SK-N-SH (cell line): ENCODE measurements at regions not wholly inside any gene's neighbourhood (a gene's known extent, or its start where the extent isn't known, plus 50 kb on each side); places are given as distances from the start of the nearest gene placed in this dataset.
"Not testable (repeated sequence)": the region's sequence is repeated elsewhere in the genome, so short reads cannot be mapped to it uniquely, and the experiment has no call there.

ENCODE experiments used
- CTCF ChIA-PET: fragments of 300-600, 350-600 bp; formaldehyde crosslinking; extraction: SDS; loops from one replicate; lab custom pipeline; 2021; lab: Yijun Ruan, JAX
- POLR2A ChIA-PET: fragments of 350-600 bp; sonication (Branson Sonifier 250); formaldehyde crosslinking; extraction: SDS; loops from one replicate; lab custom pipeline; 2020; ENCODE audit warnings: antibody characterized with exemption, inconsistent platforms; lab: Yijun Ruan, JAX
- DNase-seq: peaks from one replicate; pipeline ENCODE4 v3.0.0; 2012
- H2AFZ ChIP-seq: fragments of 200-600 bp; sonication (generic); 2 replicates; pipeline ENCODE4 v1.8.1; 2016; ENCODE audit warnings: antibody characterized with exemption, mild to moderate bottlenecking, low read depth
- H3F3A ChIP-seq: fragments of 200-600 bp; sonication (generic); replicated peaks from 2 replicates; pipeline ENCODE3; 2016; ENCODE audit warnings: antibody characterized with exemption, mild to moderate bottlenecking; ENCODE audit not compliant: insufficient read depth
- H3K27ac ChIP-seq, 2 experiments: fragments of 200-500 bp in 1 of 2; fragments of 200-600 bp in 1 of 2; sonication (Bioruptor generic) in 1 of 2; sonication (generic), shearing (Covaris generic) in 1 of 2; 2 replicates each; pipeline versions ENCODE4 v1.5.1 to v1.6.1; 2014 to 2016; ENCODE audit warnings: low read depth in 2 of 2, inconsistent platforms in 1 of 2, low read length in 1 of 2, mild to moderate bottlenecking in 1 of 2, mixed read lengths in 1 of 2
- H3K27me3 ChIP-seq: fragments of 200-600 bp; sonication (generic), shearing (Covaris generic); 2 replicates; pipeline ENCODE4 v1.6.1; 2016; ENCODE audit warnings: mixed run types; ENCODE audit not compliant: insufficient read depth
- H3K36me3 ChIP-seq, 2 experiments: fragments of 200-500 bp in 1 of 2; fragments of 200-600 bp in 1 of 2; sonication (Bioruptor generic) in 1 of 2; sonication (generic) in 1 of 2; replicated peaks in 1 of 2; 2 replicates each; pipeline versions ENCODE3 to v1.5.1; 2014 to 2016; ENCODE audit warnings: low read length in 1 of 2, mild to moderate bottlenecking in 1 of 2; ENCODE audit not compliant: insufficient read depth in 2 of 2, control insufficient read depth in 1 of 2
- H3K4me1 ChIP-seq, 2 experiments: fragments of 200-500 bp in 1 of 2; fragments of 200-600 bp in 1 of 2; sonication (Bioruptor generic) in 1 of 2; sonication (generic), shearing (Covaris generic) in 1 of 2; 2 replicates each; pipeline versions ENCODE4 v1.5.1 to v1.6.1; 2014 to 2016; ENCODE audit warnings: low read depth in 1 of 2, low read length in 1 of 2, mixed run types in 1 of 2; ENCODE audit not compliant: insufficient read depth in 2 of 2, control insufficient read depth in 1 of 2
- H3K4me2 ChIP-seq: fragments of 200-600 bp; sonication (generic), shearing (Covaris generic); 2 replicates; pipeline ENCODE4 v1.6.1; 2017; ENCODE audit warnings: mixed run types
- H3K4me3 ChIP-seq, 2 experiments: fragments of 200-500 bp in 1 of 2; fragments of 200-600 bp in 1 of 2; sonication (Bioruptor generic) in 1 of 2; sonication (generic), shearing (Covaris generic) in 1 of 2; 2 replicates each; pipeline versions ENCODE4 v1.5.1 to v1.8.1; 2014 to 2016; ENCODE audit warnings: low read depth in 2 of 2, inconsistent platforms in 1 of 2, low read length in 1 of 2, mild to moderate bottlenecking in 1 of 2, mixed read lengths in 1 of 2, moderate library complexity in 1 of 2
- H3K79me2 ChIP-seq: fragments of 200-600 bp; sonication (generic); 2 replicates; pipeline ENCODE4 v1.8.1; 2017; ENCODE audit warnings: mild to moderate bottlenecking; ENCODE audit not compliant: insufficient read depth
- H3K9ac ChIP-seq: fragments of 200-600 bp; sonication (generic); 2 replicates; pipeline ENCODE4 v1.6.1; 2017; ENCODE audit warnings: mixed run types
- H3K9me2 ChIP-seq: fragments of 200-600 bp; sonication (generic); 2 replicates; pipeline ENCODE4 v1.6.1; 2017; ENCODE audit warnings: mixed run types
- H3K9me3 ChIP-seq: fragments of 200-600 bp; sonication (generic); 2 replicates; pipeline ENCODE4 v1.6.1; 2017; ENCODE audit warnings: mixed run types, mild to moderate bottlenecking, moderate library complexity
- H4K20me1 ChIP-seq: fragments of 200-600 bp; sonication (generic); 2 replicates; pipeline ENCODE4 v1.6.1; 2017; ENCODE audit warnings: mild to moderate bottlenecking, mixed run types; ENCODE audit not compliant: insufficient read depth
- NRF1 ChIP-seq: IDR thresholded peaks from 2 replicates; pipeline ENCODE4 v1.6.1; 2012; ENCODE audit warnings: low read depth, mild to moderate bottlenecking, low read length
- PBX3 ChIP-seq: IDR thresholded peaks from 2 replicates; pipeline ENCODE4; 2012
- SMC3 ChIP-seq: IDR thresholded peaks from 2 replicates; pipeline ENCODE4 v1.6.1; 2012; ENCODE audit warnings: low read depth, low read length, improper control_type of control experiment
- USF2 ChIP-seq: fragments of 150-350 bp; IDR thresholded peaks from 2 replicates; pipeline ENCODE4 v1.6.1; 2017; ENCODE audit warnings: antibody characterized with exemption, low read length, low read depth, borderline replicate concordance
- WGBS: methylation state at CpG from one replicate; pipeline ENCODE4 v1.1.6; 2017; ENCODE audit warnings: low lambda C conversion rate; 5-methylcytosine and 5-hydroxymethylcytosine counted together

GRCh38 chr22:25348391-25348790 lies 129.0 kb downstream of the CRYBB2 start:
- Histone ChIP-seq H4K20me1 (no peaks in the 10 kb centered on the region), H3K36me3 (peaks cover 0 to 2% of the 10 kb centered on the region in 2 experiments), H2AFZ (no peak overlapping the region), H3K4me3 (no peak overlapping the region), H3K27ac (no peak overlapping the region), H3K27me3 (no peaks in the 10 kb centered on the region), H3K9ac (no peak overlapping the region), H3K79me2 (no peaks in the 10 kb centered on the region), H3K4me1 (no peaks in the 10 kb centered on the region), H3K9me3 (no peaks in the 10 kb centered on the region), H3F3A (no peaks in the 10 kb centered on the region), H3K4me2 (no peak overlapping the region), H3K9me2 (no peaks in the 10 kb centered on the region)
- no peak for TF ChIP-seq NRF1
- POLR2A ChIA-PET: no interaction called here
- CTCF ChIA-PET: no interaction called here
- DNase-seq: no peak
- no CpG with 5 or more reads among the region's 2 CpGs for WGBS

- H3K79me2 ChIP-seq, H3K4me3 ChIP-seq, H3K9me2 ChIP-seq, H4K20me1 ChIP-seq, CTCF ChIA-PET, H3K27me3 ChIP-seq, H3K27ac ChIP-seq, H3K9me3 ChIP-seq, POLR2A ChIA-PET, H2AFZ ChIP-seq, H3K4me1 ChIP-seq, H3K36me3 ChIP-seq, DNase-seq, H3F3A ChIP-seq, H3K4me2 ChIP-seq, H3K9ac ChIP-seq: not testable (repeated sequence)
- WGBS: no CpG with 5 or more reads among the region's 5 CpGs
Observed at GRCh38 chr22:25348996-25349395, 129.6 kb downstream of the CRYBB2 start.

- H3K4me2 ChIP-seq: no peak overlapping the region
- H3K9ac ChIP-seq: no peak overlapping the region
- H3K27me3 ChIP-seq: no peaks in the 10 kb centered on the region
- 93% methylated on average over 12 of the region's 26 CpGs for WGBS
- no peaks in the 10 kb centered on the region for H3K9me2 ChIP-seq
- no peaks in the 10 kb centered on the region for H3K9me3 ChIP-seq
- no peak overlapping the region for H3K27ac ChIP-seq
- POLR2A ChIA-PET: no interaction called here
- CTCF ChIA-PET: interaction anchor here (0.7 to 1.0 kb wide), 2 partner anchors 12 to 97 kb away, joined by 3 read pairs; no protein-coding TSS in a partner anchor
- no peaks in the 10 kb centered on the region for H4K20me1 ChIP-seq
- no peaks in the 10 kb centered on the region for H3K4me1 ChIP-seq
- TF ChIP-seq USF2 (no peak), PBX3 (no peak), SMC3 (no peak)
- TF ChIP-seq, all 33 proteins: peak for 0
- Histone ChIP-seq H3K4me3 (no peak overlapping the region), H3F3A (no peaks in the 10 kb centered on the region), H3K36me3 (peaks cover 0 to 6% of the 10 kb centered on the region in 2 experiments), H3K79me2 (no peaks in the 10 kb centered on the region), H2AFZ (no peak overlapping the region)
- no peak for DNase-seq
Observed at GRCh38 chr22:25350551-25350971, 131.1 kb downstream of the CRYBB2 start.
